Astrocyte of the cerebellum (primary cell): ENCODE measurements at regions not wholly inside any gene's neighbourhood (a gene's known extent, or its start where the extent isn't known, plus 50 kb on each side); places are given as distances from the start of the nearest gene placed in this dataset.
"Not testable (repeated sequence)": the region's sequence is repeated elsewhere in the genome, so short reads cannot be mapped to it uniquely, and the experiment has no call there.

Experiments used
- DNase-seq: peaks from one replicate; pipeline ENCODE4 v3.0.0-alpha.2; 2011; ENCODE audit warnings: low read depth
- H3K4me3 ChIP-seq: 2 replicates; pipeline ENCODE4 v1.5.1; 2011; ENCODE audit warnings: mild to moderate bottlenecking, low read depth, low read length, moderate library complexity
- CTCF ChIP-seq: IDR thresholded peaks from 2 replicates; pipeline ENCODE4 v1.5.1; 2012; ENCODE audit warnings: low read length, low read depth, moderate library complexity, mild to moderate bottlenecking; ENCODE audit errors: missing control alignments
- in situ Hi-C: cut with HindIII; loops from 2 replicates; pipeline ENCODE4 v1.10.0; 2017; ENCODE audit warnings: low sequenced_read_pairs

DNA sequence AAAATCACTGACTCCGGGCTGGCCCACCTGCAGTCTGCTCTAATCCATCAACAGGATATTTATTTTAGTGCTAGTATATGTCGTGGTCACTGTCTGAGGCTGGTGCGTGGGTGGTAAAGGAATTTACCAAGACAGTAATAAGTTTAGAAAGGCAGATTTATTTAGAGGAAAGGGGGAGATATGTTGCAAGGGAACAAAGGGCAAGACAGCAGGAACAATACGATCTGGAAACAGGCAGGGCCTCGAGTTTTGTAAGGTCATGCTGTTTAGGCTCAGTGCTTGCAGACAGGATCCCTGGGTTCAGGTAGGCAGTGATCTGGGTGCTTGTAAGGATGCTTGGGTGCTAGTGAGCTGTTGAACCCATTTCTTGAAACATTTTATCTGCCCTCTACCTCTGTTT lies 748.2 kb upstream of the SLITRK5 start:
- no peak for TF ChIP-seq CTCF
- DNase-seq, result no peak
- H3K4me3 ChIP-seq, result no peak overlapping the region
- in situ Hi-C loops, result no loop called here

DNA sequence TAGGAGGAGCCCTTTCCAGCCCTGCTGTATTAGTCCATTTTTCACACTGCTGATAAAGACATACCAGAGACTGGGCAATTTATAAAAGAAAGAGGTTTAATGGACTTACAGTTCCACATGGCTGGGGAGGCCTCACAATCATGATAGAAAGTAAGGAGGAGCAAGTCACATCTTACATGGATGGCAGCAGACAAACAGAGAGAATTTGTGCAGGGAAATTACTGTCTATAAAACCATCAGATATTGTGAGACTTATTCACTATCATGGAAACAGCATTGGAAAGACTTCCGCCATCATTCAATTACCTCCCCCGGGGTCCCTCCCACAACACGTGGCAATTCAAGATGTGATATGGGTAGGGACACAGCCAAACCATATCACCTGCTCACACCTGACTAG lies 744.3 kb upstream of the SLITRK5 start:
- H3K4me3 ChIP-seq, in situ Hi-C loops, DNase-seq: not testable (repeated sequence)

DNA sequence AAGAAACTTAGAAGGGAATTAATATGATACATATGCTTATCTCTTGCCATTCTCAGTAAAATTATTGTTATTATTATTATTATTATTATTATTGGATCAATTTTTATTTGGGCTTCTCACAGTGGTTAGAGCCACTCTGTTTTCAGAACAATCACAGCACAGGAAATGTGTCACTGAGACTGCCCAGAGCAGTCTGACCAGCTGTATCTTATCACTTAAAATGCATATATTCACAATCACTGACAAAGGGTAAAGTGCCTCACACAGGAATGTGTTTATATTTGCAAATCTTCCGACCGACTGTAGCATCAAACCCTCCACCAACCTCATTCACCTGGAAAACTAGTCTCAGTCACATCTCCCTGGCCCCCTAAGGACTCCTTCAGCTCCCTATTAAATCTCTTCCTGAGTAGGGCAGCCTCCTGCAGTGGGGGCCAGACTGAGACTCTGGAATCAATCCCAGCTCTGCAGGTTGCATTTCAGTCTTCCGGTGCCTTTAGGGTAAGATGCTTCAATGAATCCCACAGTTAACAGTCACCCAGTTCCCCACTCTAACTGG lies 738.3 kb upstream of the SLITRK5 start:
- in situ Hi-C loops, result no loop called here
- no peak for DNase-seq
- no peak overlapping the region for H3K4me3 ChIP-seq
- TF ChIP-seq CTCF, result no peak

- no peak for TF ChIP-seq CTCF
- in situ Hi-C loops, result no loop called here
- DNase-seq, result no peak
- no peak overlapping the region for H3K4me3 ChIP-seq
These were observed 737.5 kb upstream of the SLITRK5 start for GRCh38 chr13:86933676-86934075.

DNA sequence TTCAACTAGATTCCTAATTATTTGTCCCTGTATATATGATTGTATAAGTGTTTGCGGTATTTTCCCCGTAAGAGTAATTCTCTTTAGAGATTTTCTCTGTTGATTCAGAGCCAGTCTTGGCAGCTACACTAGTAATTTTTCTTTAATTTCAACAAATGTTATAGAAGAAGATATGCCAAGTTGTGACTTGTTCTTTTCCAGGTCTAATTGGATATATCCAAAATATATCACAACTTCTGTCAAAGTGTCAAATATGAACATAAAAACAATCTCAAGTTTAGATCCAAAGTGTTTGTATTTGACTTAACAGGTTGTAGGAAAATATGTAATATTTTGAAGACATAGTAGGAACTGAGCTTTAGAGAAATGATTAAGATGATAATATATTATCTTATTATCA lies 733.9 kb upstream of the SLITRK5 start:
- in situ Hi-C loops, result no loop called here
- no peak for DNase-seq
- no peak overlapping the region for H3K4me3 ChIP-seq
- no peak for TF ChIP-seq CTCF

- no peak overlapping the region for H3K4me3 ChIP-seq
- DNase-seq, result no peak
These were observed 725.6 kb upstream of the SLITRK5 start for GRCh38 chr13:86945584-86945983.

GRCh38 chr13:86946734-86947133 lies 724.4 kb upstream of the SLITRK5 start:
- in situ Hi-C loops, result no loop called here
- TF ChIP-seq CTCF, result no peak
- no peak for DNase-seq
- H3K4me3 ChIP-seq, result no peak overlapping the region

More at GRCh38 chr13:86945584-86945983, 725.6 kb upstream of the SLITRK5 start:
- no peak for TF ChIP-seq CTCF
- in situ Hi-C loops, result no loop called here
